ENCODE measurements at regions not wholly inside any gene's neighbourhood (a gene's known extent, or its start where the extent isn't known, plus 50 kb on each side); places are given as distances from the start of the nearest gene placed in this dataset.
A peak's percentile ranks its signal among the peaks of the same experiment; 100 is the strongest.

- no peaks in the 10 kb centered on the region for H3K36me3 ChIP-seq
- H3K27me3 ChIP-seq = no peaks in the 10 kb centered on the region
- TF ChIP-seq POLR2AphosphoS5 (IDR thresholded peaks at IDR 0.05) (no peak), EP300 (IDR thresholded peaks at IDR 0.05) (no peak)
- TF ChIP-seq, protein P1, sequence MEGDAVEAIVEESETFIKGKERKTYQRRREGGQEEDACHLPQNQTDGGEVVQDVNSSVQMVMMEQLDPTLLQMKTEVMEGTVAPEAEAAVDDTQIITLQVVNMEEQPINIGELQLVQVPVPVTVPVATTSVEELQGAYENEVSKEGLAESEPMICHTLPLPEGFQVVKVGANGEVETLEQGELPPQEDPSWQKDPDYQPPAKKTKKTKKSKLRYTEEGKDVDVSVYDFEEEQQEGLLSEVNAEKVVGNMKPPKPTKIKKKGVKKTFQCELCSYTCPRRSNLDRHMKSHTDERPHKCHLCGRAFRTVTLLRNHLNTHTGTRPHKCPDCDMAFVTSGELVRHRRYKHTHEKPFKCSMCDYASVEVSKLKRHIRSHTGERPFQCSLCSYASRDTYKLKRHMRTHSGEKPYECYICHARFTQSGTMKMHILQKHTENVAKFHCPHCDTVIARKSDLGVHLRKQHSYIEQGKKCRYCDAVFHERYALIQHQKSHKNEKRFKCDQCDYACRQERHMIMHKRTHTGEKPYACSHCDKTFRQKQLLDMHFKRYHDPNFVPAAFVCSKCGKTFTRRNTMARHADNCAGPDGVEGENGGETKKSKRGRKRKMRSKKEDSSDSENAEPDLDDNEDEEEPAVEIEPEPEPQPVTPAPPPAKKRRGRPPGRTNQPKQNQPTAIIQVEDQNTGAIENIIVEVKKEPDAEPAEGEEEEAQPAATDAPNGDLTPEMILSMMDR (IDR thresholded peaks at IDR 0.05) = no peak
- DNase-seq = no peak
- H3K27ac ChIP-seq = no peak overlapping the region
- H3K4me3 ChIP-seq = no peak overlapping the region
- H3K9me3 ChIP-seq = no peaks in the 10 kb centered on the region
- WGBS, 2 donors = 55 to 73% methylated on average over 2 of the region's 2 CpGs
- no peak for ATAC-seq (ENCODE audit: low FRiP score in 2 of 2)
- H3K4me1 ChIP-seq = peaks cover 0 to 5% (median 4%) of the 10 kb centered on the region in 4 donors
Observed at GRCh38 chr10:94075506-94075905, 81.8 kb downstream of the PLCE1 start.

DNA sequence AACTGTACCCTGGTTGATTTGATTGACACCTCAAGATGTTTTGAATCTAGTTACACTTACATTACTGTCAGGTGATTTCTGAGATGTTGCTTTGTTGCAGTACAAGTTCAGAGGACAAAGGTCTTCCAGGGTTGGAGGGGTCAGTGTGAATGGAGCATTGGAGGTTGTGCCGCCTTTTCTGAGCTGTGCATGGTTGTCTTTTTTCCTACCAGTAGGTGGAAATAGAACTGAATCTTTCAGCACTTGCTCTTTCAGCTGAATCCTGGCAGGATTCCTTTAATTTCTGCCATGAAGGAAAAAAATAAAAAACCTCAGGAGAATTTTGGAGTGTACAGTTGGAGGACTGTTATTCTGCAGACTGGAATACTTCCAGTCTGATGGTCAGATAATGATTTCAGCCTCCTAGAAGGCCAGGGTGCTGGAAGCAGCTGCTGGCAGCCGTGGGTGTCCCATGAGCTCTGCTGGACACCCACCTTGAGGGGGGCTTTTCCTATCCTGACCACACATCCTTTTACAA is 82.7 kb downstream of the PLCE1 start:
- H3K9me3 ChIP-seq = no peaks in the 10 kb centered on the region
- no peak for DNase-seq
- no peak overlapping the region for H3K27ac ChIP-seq
- H3K4me3 ChIP-seq = no peak overlapping the region
- TF ChIP-seq, protein P1 (IDR thresholded peaks at IDR 0.05) = peak in 4 of 6 experiments; percentile 9 to 39 (median 20)
- TF ChIP-seq POLR2A (IDR thresholded peaks at IDR 0.05) (no peak), EP300 (IDR thresholded peaks at IDR 0.05) (no peak), POLR2AphosphoS5 (IDR thresholded peaks at IDR 0.05) (no peak)
- peak; percentile 43 to 80 for ATAC-seq (ENCODE audit: low FRiP score in 2 of 2)
- 43 to 51% methylated on average over 2 of the region's 2 CpGs for WGBS, 2 donors
- H3K36me3 ChIP-seq = no peaks in the 10 kb centered on the region
- no peaks in the 10 kb centered on the region for H3K27me3 ChIP-seq
- H3K4me1 ChIP-seq = peaks cover 0 to 5% (median 4%) of the 10 kb centered on the region in 4 donors

GRCh38 chr10:94077042-94077441 is 83.3 kb downstream of the PLCE1 start:
- ATAC-seq (ENCODE audit: low FRiP score in 2 of 2) = no peak
- H3K4me3 ChIP-seq = no peak overlapping the region
- peaks cover 0 to 5% (median 4%) of the 10 kb centered on the region in 4 donors for H3K4me1 ChIP-seq
- H3K27ac ChIP-seq = no peak overlapping the region
- H3K36me3 ChIP-seq = no peaks in the 10 kb centered on the region
- no peak for DNase-seq
- no peaks in the 10 kb centered on the region for H3K27me3 ChIP-seq
- 69 to 72% methylated on average over 4 of the region's 4 CpGs for WGBS, 2 donors
- no peaks in the 10 kb centered on the region for H3K9me3 ChIP-seq
- TF ChIP-seq EP300 (IDR thresholded peaks at IDR 0.05) (no peak), POLR2AphosphoS5 (IDR thresholded peaks at IDR 0.05) (no peak)
- TF ChIP-seq, protein P1 (IDR thresholded peaks at IDR 0.05) = no peak

GRCh38 chr10:94080108-94080507 is 86.4 kb downstream of the PLCE1 start:
- ATAC-seq (ENCODE audit: low FRiP score in 2 of 2) (no peak), DNase-seq (no peak)
- TF ChIP-seq EP300 (IDR thresholded peaks at IDR 0.05) (no peak), POLR2A (IDR thresholded peaks at IDR 0.05) (no peak), POLR2AphosphoS5 (IDR thresholded peaks at IDR 0.05) (no peak)
- TF ChIP-seq, protein P1 (IDR thresholded peaks at IDR 0.05) = no peak
- H3K4me1 ChIP-seq = peaks cover 0 to 5% (median 4%) of the 10 kb centered on the region in 4 donors
- no peaks in the 10 kb centered on the region for H3K9me3 ChIP-seq
- H3K4me3 ChIP-seq = no peak overlapping the region
- no peaks in the 10 kb centered on the region for H3K36me3 ChIP-seq
- H3K27ac ChIP-seq = no peak overlapping the region
- H3K27me3 ChIP-seq = no peaks in the 10 kb centered on the region

GRCh38 chr10:94083662-94084265 is 90.0 kb downstream of the PLCE1 start:
- Histone ChIP-seq H3K27me3 (no peaks in the 10 kb centered on the region), H3K27ac (no peak overlapping the region), H3K4me3 (no peak overlapping the region), H3K9me3 (no peaks in the 10 kb centered on the region), H3K36me3 (no peaks in the 10 kb centered on the region), H3K4me1 (peaks cover 0 to 5% (median 3%) of the 10 kb centered on the region in 4 donors)
- DNase-seq = no peak
- ATAC-seq (ENCODE audit: low FRiP score in 2 of 2) = no peak
- TF ChIP-seq, protein P1 (IDR thresholded peaks at IDR 0.05) = no peak
- no peak for TF ChIP-seq POLR2A (IDR thresholded peaks at IDR 0.05)
- no peak for TF ChIP-seq EP300 (IDR thresholded peaks at IDR 0.05)
- no peak for TF ChIP-seq POLR2AphosphoS5 (IDR thresholded peaks at IDR 0.05)
- WGBS, 2 donors = 79 to 83% methylated on average over 5 of the region's 5 CpGs
